Tibial nerve (tissue), 4 donors: ENCODE measurements at regions not wholly inside any gene's neighbourhood (a gene's known extent, or its start where the extent isn't known, plus 50 kb on each side); places are given as distances from the start of the nearest gene placed in this dataset.

Experiments
- CTCF ChIP-seq, 5 experiments: fragments of 200-600 bp in 3 of 5; fragments of 450-650 bp in 2 of 5; sonication (generic) in 3 of 5; IDR thresholded peaks; one replicate each; pipeline ENCODE4 v1.5.1; 2016 to 2019; ENCODE audit warnings: antibody characterized with exemption in 5 of 5, mild to moderate bottlenecking in 3 of 5, moderate library complexity in 2 of 5
- EP300 ChIP-seq, 2 donors: sonication (generic); formaldehyde crosslinking; IDR thresholded peaks; one replicate each; pipeline ENCODE4 v1.6.1; 2017; ENCODE audit warnings: antibody characterized with exemption in 2 of 2, mild to moderate bottlenecking in 1 of 2
- POLR2A ChIP-seq, 2 donors: fragments of 450-650 bp; IDR thresholded peaks; one replicate each; pipeline ENCODE4 v1.6.1; 2017; ENCODE audit warnings: antibody characterized with exemption in 2 of 2, mild to moderate bottlenecking in 2 of 2, moderate library complexity in 2 of 2

GRCh38 chr5:65081071-65081470 lies 312.3 kb downstream of the CWC27 start:
- no peak for TF ChIP-seq CTCF (IDR thresholded peaks at IDR 0.05)
- TF ChIP-seq POLR2A (IDR thresholded peaks at IDR 0.05): no peak
- TF ChIP-seq EP300 (IDR thresholded peaks at IDR 0.05): no peak
